ENCODE measurements at regions not wholly inside any gene's neighbourhood (a gene's known extent, or its start where the extent isn't known, plus 50 kb on each side); places are given as distances from the start of the nearest gene placed in this dataset.

- peaks cover 17% of the 10 kb centered on the region for H3K4me1 Mint-ChIP-seq
Measured at GRCh38 chr13:44141725-44142539, 231.7 kb upstream of the SERP2 start.

GRCh38 chr13:44142540-44142867 is 231.1 kb upstream of the SERP2 start:
- Mint-ChIP-seq H3K4me3 (peak overlapping the region; percentile 91), H3K27ac (ENCODE audit: unreplicated experiment) (peak overlapping the region; percentile 98), H3K9me3 (no peaks in the 10 kb centered on the region), H3K4me1 (peaks cover 18% of the 10 kb centered on the region), H3K36me3 (ENCODE audit: low read depth) (no peaks in the 10 kb centered on the region), H3K27me3 (ENCODE audit: low read depth) (peaks cover 6% of the 10 kb centered on the region)
- no peak for DNase-seq (ENCODE audit: low read depth, low spot score)
- TF ChIP-seq CTCF (conservative IDR thresholded peaks at IDR 0.05): peak; percentile 0

More at GRCh38 chr13:44141725-44142539, 231.7 kb upstream of the SERP2 start:
- Mint-ChIP-seq H3K27ac (ENCODE audit: unreplicated experiment) (peak overlapping the region; percentile 98), H3K36me3 (ENCODE audit: low read depth) (no peaks in the 10 kb centered on the region), H3K4me3 (peak overlapping the region; percentile 91), H3K27me3 (ENCODE audit: low read depth) (peaks cover 6% of the 10 kb centered on the region), H3K9me3 (no peaks in the 10 kb centered on the region)
- TF ChIP-seq CTCF (conservative IDR thresholded peaks at IDR 0.05): peak; percentile 40
- DNase-seq (ENCODE audit: low read depth, low spot score): peak; percentile 100

- Mint-ChIP-seq H3K4me1 (peaks cover 24% of the 10 kb centered on the region), H3K36me3 (ENCODE audit: low read depth) (no peaks in the 10 kb centered on the region), H3K4me3 (peak overlapping the region; percentile 91), H3K9me3 (no peaks in the 10 kb centered on the region), H3K27ac (ENCODE audit: unreplicated experiment) (no peak overlapping the region), H3K27me3 (ENCODE audit: low read depth) (peaks cover 6% of the 10 kb centered on the region)
- TF ChIP-seq CTCF (conservative IDR thresholded peaks at IDR 0.05): no peak
- DNase-seq (ENCODE audit: low read depth, low spot score): no peak
Measured at GRCh38 chr13:44142941-44143665, 230.5 kb upstream of the SERP2 start.

GRCh38 chr13:44146138-44146537 is 227.5 kb upstream of the SERP2 start:
- no peak overlapping the region for H3K4me3 Mint-ChIP-seq
- H3K36me3 Mint-ChIP-seq (ENCODE audit: low read depth): no peaks in the 10 kb centered on the region
- H3K27ac Mint-ChIP-seq (ENCODE audit: unreplicated experiment): no peak overlapping the region
- DNase-seq (ENCODE audit: low read depth, low spot score): no peak
- TF ChIP-seq CTCF (conservative IDR thresholded peaks at IDR 0.05): no peak
- H3K9me3 Mint-ChIP-seq: no peaks in the 10 kb centered on the region
- peaks cover 4% of the 10 kb centered on the region for H3K27me3 Mint-ChIP-seq (ENCODE audit: low read depth)
- peaks cover 22% of the 10 kb centered on the region for H3K4me1 Mint-ChIP-seq

- Mint-ChIP-seq H3K27me3 (ENCODE audit: low read depth) (peaks cover 4% of the 10 kb centered on the region), H3K36me3 (ENCODE audit: low read depth) (no peaks in the 10 kb centered on the region), H3K9me3 (no peaks in the 10 kb centered on the region), H3K4me3 (no peak overlapping the region), H3K4me1 (peaks cover 15% of the 10 kb centered on the region), H3K27ac (ENCODE audit: unreplicated experiment) (no peak overlapping the region)
- no peak for DNase-seq (ENCODE audit: low read depth, low spot score)
- no peak for TF ChIP-seq CTCF (conservative IDR thresholded peaks at IDR 0.05)
Measured at GRCh38 chr13:44147233-44147632, 226.4 kb upstream of the SERP2 start.
